Natural killer cell (primary cell): ENCODE measurements at regions not wholly inside any gene's neighbourhood (a gene's known extent, or its start where the extent isn't known, plus 50 kb on each side); places are given as distances from the start of the nearest gene placed in this dataset.

Experiments used
- ATAC-seq, 3 donors: fragments of 150-1000 bp in 2 of 3; fragments of 200-7000 bp in 1 of 3; cut with Tn5 transposase; 1 replicate in 1 of 3; 2 replicates in 2 of 3; pipeline ENCODE4 v1.10.0; 2021; ENCODE audit warnings: mild to moderate bottlenecking in 2 of 3, moderate library complexity in 2 of 3
- DNase-seq, 2 donors: peaks; one replicate each; pipeline versions ENCODE4 v3.0.0 to v3.0.0-alpha.2; 2013 to 2021; ENCODE audit warnings: mixed read lengths in 1 of 2
- H3K27ac ChIP-seq: one replicate; pipeline ENCODE4 v1.5.1; 2013; ENCODE audit warnings: mild to moderate bottlenecking, low read length
- H3K27me3 ChIP-seq: one replicate; pipeline ENCODE4 v1.6.1; 2013; ENCODE audit warnings: low read length; ENCODE audit not compliant: control insufficient read depth, insufficient read depth
- H3K36me3 ChIP-seq: one replicate; pipeline ENCODE4 v1.6.1; 2013; ENCODE audit warnings: low read length; ENCODE audit not compliant: control insufficient read depth, insufficient read depth
- H3K4me1 ChIP-seq: one replicate; pipeline ENCODE4 v1.6.1; 2013; ENCODE audit warnings: low read length; ENCODE audit not compliant: control insufficient read depth, insufficient read depth
- H3K4me3 ChIP-seq: one replicate; pipeline ENCODE4 v1.5.1; 2013; ENCODE audit warnings: low read length
- H3K9me3 ChIP-seq: one replicate; pipeline ENCODE4 v1.6.1; 2013; ENCODE audit warnings: low read length; ENCODE audit not compliant: control insufficient read depth, insufficient read depth
- H3K27ac Mint-ChIP-seq, 2 donors: one replicate each; pipeline ENCODE4 v1.8.0; 2022; ENCODE audit warnings: mild to moderate bottlenecking in 2 of 2, mixed read lengths in 2 of 2, moderate library complexity in 1 of 2
- H3K27me3 Mint-ChIP-seq, 2 donors: one replicate each; pipeline ENCODE4 v1.8.0; 2022; ENCODE audit warnings: low read depth in 2 of 2, mixed read lengths in 2 of 2
- H3K36me3 Mint-ChIP-seq: one replicate; pipeline ENCODE4 v1.8.0; 2022; ENCODE audit warnings: mixed read lengths
- H3K4me1 Mint-ChIP-seq, 2 donors: one replicate each; pipeline ENCODE4 v1.8.0; 2022; ENCODE audit warnings: mixed read lengths in 2 of 2
- H3K4me3 Mint-ChIP-seq: one replicate; pipeline ENCODE4 v1.8.0; 2022; ENCODE audit warnings: mild to moderate bottlenecking, moderate library complexity, mixed read lengths
- H3K9me3 Mint-ChIP-seq, 2 donors: one replicate each; pipeline ENCODE4 v1.8.0; 2022; ENCODE audit warnings: mixed read lengths in 2 of 2
- WGBS: methylation state at CpG from one replicate; pipeline ENCODE4 v1.1.7; 2013; ENCODE audit warnings: missing lambda C conversion rate; ENCODE audit not compliant: insufficient coverage; 5-methylcytosine and 5-hydroxymethylcytosine counted together
- intact Hi-C: fragments of 100-400 bp; cut with micrococcal nuclease; formaldehyde crosslinking; loops from one replicate; pipeline ENCODE4 v1.14.2; 2022
- TF ChIP-seq, protein P1 (sequence below): fragments of 200-600 bp; IDR thresholded peaks from one replicate; pipeline ENCODE4 v1.8.0; 2022; ENCODE audit warnings: antibody characterized with exemption

DNA sequence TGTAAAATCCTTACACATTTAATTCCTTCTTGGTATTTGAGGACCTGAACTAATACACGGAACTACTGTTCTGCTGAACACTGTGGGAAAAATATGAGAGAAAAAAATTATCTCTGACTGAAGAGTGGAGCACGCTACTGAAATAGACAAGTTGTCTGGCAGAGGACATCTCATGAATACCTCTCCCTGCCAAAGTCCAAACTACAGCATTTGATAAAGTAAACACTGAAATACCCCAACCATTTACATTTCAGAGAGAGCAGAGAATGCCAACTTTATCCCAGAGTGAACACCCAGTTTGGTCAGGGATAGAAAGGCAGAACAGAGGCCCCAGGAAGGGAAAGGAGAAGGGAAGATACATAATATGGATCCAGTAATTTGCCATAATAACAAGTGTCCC, 920.7 kb downstream of the SQOR start:
- no peaks in the 10 kb centered on the region for H3K4me1 Mint-ChIP-seq
- ATAC-seq = no peak
- H3K4me3 Mint-ChIP-seq = no peak overlapping the region
- Histone ChIP-seq H3K27me3 (no peaks in the 10 kb centered on the region), H3K27ac (no peak overlapping the region), H3K36me3 (no peaks in the 10 kb centered on the region), H3K4me3 (no peak overlapping the region), H3K4me1 (no peaks in the 10 kb centered on the region), H3K9me3 (peaks cover 2% of the 10 kb centered on the region)
- DNase-seq = no peak
- no peaks in the 10 kb centered on the region for H3K27me3 Mint-ChIP-seq
- WGBS = 40% methylated on average over 1 of the region's 2 CpGs
- no peak overlapping the region for H3K27ac Mint-ChIP-seq
- H3K36me3 Mint-ChIP-seq = peaks cover 6% of the 10 kb centered on the region
- TF ChIP-seq, protein P1, sequence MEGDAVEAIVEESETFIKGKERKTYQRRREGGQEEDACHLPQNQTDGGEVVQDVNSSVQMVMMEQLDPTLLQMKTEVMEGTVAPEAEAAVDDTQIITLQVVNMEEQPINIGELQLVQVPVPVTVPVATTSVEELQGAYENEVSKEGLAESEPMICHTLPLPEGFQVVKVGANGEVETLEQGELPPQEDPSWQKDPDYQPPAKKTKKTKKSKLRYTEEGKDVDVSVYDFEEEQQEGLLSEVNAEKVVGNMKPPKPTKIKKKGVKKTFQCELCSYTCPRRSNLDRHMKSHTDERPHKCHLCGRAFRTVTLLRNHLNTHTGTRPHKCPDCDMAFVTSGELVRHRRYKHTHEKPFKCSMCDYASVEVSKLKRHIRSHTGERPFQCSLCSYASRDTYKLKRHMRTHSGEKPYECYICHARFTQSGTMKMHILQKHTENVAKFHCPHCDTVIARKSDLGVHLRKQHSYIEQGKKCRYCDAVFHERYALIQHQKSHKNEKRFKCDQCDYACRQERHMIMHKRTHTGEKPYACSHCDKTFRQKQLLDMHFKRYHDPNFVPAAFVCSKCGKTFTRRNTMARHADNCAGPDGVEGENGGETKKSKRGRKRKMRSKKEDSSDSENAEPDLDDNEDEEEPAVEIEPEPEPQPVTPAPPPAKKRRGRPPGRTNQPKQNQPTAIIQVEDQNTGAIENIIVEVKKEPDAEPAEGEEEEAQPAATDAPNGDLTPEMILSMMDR = no peak
- H3K9me3 Mint-ChIP-seq = peaks cover 18 to 19% of the 10 kb centered on the region in 2 donors
- intact Hi-C loops = no loop called here

DNA sequence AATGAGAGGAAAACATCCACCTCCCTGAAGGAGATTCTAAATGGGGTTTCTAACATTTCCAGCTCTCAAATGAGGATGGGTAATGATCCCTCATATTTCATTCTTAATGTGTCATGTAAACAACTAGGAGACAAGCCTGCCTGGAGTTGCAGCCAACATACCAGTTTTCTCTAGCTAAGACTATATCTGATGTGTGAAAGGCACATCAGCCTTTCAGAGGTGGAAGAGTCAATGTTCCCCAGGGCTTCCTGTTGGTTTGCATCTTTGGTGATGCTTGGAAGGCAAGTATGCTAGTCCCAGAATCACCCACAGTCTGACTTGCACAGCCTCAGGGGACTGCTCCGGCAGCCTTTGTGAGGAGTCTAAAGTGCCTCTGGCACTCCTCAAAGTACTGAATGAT, 921.2 kb downstream of the SQOR start:
- ATAC-seq = no peak
- H3K27me3 ChIP-seq = no peaks in the 10 kb centered on the region
- H3K36me3 ChIP-seq = no peaks in the 10 kb centered on the region
- H3K9me3 ChIP-seq = peaks cover 2% of the 10 kb centered on the region
- TF ChIP-seq, protein P1 = no peak
- no peaks in the 10 kb centered on the region for H3K4me1 Mint-ChIP-seq
- no peaks in the 10 kb centered on the region for H3K27me3 Mint-ChIP-seq
- H3K36me3 Mint-ChIP-seq = peaks cover 6% of the 10 kb centered on the region
- no peak overlapping the region for H3K27ac Mint-ChIP-seq
- no peak for DNase-seq
- no peak overlapping the region for H3K27ac ChIP-seq
- WGBS = 75% methylated on average over 1 of the region's 1 CpG
- H3K4me3 ChIP-seq = no peak overlapping the region
- intact Hi-C loops = no loop called here
- H3K4me1 ChIP-seq = no peaks in the 10 kb centered on the region
- H3K9me3 Mint-ChIP-seq = peaks cover 19% of the 10 kb centered on the region in 2 donors
- H3K4me3 Mint-ChIP-seq = no peak overlapping the region

DNA sequence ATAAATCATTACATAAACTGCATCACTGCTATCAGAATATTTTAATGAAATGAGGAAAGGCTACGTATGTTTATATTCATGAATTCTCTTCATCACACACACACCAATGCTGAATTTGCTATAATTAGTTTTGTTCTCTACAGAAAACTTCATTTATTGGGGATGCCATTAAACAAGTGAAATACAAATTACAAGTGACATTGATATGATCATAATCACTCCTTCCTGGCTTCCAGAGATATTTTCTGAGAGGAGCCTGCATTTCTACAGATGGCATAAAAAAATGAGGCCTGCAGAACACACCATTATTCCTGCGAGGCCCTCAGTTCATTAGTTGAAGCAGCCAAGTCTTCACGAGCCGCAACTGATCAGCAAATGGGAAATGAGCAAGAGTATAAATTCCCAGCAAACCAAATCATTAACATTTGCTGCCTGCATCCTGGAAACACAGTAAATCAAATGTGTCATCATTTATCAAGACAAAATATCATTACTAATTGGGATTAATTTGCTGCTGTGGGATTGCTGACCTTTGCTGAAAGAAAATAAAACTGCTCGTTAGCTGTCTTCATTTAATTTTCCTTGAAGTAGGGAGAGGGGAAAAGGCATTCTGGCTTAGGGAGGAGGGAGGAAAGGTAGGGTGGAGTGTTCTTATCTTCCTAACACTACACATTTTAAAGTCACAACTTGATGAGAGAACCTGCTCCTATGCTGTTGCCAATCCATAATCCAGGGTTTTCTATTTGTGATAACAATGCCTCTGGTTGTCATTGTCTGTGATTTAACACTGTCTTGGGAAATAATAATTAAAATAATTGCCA, 921.9 kb downstream of the SQOR start:
- intact Hi-C loops = no loop called here
- WGBS = 83% methylated on average over 4 of the region's 5 CpGs
- H3K4me1 Mint-ChIP-seq = no peaks in the 10 kb centered on the region

More for the DNA sequence above, 921.9 kb downstream of the SQOR start:
- Histone ChIP-seq H3K4me3 (no peak overlapping the region), H3K4me1 (no peaks in the 10 kb centered on the region), H3K36me3 (no peaks in the 10 kb centered on the region), H3K27me3 (no peaks in the 10 kb centered on the region), H3K27ac (no peak overlapping the region), H3K9me3 (peaks cover 2% of the 10 kb centered on the region)
- Mint-ChIP-seq H3K4me3 (no peak overlapping the region), H3K36me3 (peaks cover 6% of the 10 kb centered on the region), H3K27me3 (no peaks in the 10 kb centered on the region), H3K27ac (no peak overlapping the region), H3K9me3 (peaks cover 21 to 22% of the 10 kb centered on the region in 2 donors)
- DNase-seq (no peak), ATAC-seq (no peak)
- TF ChIP-seq, protein P1 = no peak
